ENCODE measurements at regions not wholly inside any gene's neighbourhood (a gene's known extent, or its start where the extent isn't known, plus 50 kb on each side); places are given as distances from the start of the nearest gene placed in this dataset.

DNA sequence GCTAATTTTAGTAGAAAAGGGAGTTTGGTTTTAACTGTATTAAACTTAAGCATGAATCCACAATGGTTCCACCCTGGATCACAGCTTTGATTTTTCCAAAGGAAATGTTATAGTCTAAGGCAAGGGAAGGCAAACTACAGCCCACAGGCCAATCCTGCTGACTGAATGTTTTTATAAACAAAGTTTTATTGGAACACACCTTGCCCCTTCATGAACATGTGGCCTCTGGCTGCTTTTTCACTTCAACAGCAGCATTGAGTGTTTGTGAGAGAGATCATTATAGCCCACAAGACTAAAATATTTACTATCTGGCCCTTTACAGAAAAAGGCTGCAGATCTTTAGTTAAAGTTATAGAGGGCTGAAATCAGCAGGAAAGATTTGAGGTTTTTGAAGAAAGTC is 198.7 kb downstream of the IRS2 start:
- TF ChIP-seq, protein P1, sequence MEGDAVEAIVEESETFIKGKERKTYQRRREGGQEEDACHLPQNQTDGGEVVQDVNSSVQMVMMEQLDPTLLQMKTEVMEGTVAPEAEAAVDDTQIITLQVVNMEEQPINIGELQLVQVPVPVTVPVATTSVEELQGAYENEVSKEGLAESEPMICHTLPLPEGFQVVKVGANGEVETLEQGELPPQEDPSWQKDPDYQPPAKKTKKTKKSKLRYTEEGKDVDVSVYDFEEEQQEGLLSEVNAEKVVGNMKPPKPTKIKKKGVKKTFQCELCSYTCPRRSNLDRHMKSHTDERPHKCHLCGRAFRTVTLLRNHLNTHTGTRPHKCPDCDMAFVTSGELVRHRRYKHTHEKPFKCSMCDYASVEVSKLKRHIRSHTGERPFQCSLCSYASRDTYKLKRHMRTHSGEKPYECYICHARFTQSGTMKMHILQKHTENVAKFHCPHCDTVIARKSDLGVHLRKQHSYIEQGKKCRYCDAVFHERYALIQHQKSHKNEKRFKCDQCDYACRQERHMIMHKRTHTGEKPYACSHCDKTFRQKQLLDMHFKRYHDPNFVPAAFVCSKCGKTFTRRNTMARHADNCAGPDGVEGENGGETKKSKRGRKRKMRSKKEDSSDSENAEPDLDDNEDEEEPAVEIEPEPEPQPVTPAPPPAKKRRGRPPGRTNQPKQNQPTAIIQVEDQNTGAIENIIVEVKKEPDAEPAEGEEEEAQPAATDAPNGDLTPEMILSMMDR (IDR thresholded peaks at IDR 0.05): no peak
- no peak for TF ChIP-seq POLR2A (IDR thresholded peaks at IDR 0.05)
